Fibroblast of peridontal ligament (primary cell): ENCODE measurements at regions not wholly inside any gene's neighbourhood (a gene's known extent, or its start where the extent isn't known, plus 50 kb on each side); places are given as distances from the start of the nearest gene placed in this dataset.
"Not testable (repeated sequence)": the region's sequence is repeated elsewhere in the genome, so short reads cannot be mapped to it uniquely, and the experiment has no call there.

Experiments
- DNase-seq: peaks from one replicate; pipeline ENCODE4 v3.0.0-alpha.2; 2010; ENCODE audit errors: extremely low read depth

DNA sequence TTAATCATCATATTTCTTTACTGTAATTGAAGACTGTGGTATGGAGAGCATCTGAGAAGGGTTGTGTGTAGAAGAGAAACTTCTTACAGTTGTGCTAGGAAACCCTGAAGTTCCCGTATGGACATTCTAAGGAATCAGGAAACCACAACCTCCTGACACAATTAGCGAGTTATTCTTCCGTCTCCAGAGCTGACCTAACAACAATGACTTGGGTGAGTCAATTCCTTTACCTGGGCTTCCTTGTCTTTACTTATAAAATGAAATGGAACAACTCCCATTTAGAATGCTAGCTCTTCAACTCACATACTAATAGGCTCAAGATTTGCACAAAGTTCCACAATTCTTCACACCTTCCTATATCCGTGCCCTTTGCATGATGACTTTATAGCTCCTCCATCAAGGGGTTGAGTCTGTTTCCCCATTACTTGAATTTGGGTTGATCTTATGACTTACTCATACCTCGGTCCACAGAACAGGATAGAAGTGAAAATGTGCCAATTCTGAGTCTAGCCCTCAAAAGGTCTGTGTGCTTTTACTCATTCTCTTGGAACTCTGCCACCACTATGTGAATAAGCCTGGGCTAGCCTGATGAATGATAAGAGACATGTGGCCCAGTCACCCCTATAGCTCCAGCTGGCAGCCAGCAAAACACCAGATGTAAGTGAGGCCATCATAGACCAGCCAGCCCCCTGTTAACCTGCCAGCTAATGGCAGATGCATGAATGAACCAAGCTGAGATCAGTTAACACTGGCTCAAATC, 459.4 kb downstream of the ETNK1 start:
- peak; percentile 95 for DNase-seq

DNA sequence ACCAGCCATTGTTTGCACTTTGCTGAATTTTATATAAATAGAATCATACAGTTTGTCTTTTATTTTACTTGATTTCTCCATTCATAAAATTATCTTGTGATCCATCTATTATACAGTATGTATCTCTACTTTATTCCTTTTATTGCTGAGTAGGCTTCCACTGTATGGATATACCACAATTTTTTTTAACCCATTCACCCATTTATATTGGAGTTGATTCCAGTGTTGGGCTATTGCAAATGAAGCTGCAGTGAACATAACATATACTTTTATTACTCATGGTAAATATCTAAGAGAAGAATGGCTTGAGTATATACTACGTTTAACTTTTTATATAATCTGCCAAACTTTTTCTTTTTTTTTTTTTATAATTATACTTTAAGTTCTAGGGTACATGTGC, 463.6 kb downstream of the ETNK1 start:
- DNase-seq: no peak

DNA sequence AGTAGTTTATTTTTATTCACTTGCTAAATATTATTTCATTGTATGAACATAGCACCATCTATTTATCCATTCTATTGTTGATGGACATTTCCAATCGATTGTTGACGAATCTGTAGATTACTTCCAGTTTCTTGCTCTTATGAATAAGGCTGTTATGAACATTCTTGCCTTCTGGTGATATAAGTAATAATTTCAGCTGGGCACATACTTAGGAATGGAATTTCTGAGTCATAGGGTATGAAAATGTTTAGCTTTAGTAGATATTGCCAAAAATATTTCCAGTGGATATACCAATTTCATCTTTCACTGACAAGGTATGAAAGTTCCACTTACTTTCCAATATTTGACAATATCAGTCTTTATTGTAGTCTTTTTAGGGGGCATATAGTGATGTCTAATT, 468.5 kb downstream of the ETNK1 start:
- DNase-seq: peak; percentile 64

DNA sequence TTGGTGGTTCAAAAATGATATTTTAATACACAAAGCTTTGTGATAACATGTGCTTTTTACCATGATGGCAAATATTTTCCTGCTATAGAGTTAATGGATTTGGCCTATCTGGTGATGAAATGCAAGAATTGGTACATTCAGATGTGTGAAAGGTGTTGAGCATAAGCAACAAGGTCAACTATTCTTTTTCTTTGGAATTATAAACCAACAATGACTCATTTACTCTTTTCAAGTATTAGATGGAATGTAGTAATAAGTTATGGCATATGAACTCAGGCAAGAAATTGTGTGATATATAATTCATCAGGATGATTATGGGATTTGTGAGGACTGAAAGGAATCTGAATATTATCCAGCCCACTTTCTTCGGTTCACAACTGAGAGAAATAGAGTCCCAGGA, 471.4 kb downstream of the ETNK1 start:
- DNase-seq: no peak

DNA sequence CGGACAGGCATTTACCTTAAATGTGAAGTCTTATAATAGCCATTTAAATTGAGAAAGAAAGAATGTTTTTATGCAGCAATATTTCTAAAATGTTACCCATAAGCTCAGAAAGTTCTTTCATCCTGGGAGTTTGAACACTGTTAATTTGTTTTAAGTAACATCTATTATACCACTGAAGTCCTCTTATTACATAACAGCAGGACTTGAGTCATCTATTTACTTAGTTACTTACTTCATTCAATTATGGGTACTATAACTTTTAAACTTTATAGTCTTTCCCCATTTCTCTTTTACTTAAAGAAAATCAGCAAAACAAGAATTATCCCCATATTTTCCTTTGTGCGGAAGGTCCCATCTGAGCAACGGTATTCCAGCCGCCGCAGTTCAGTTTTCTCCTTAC, 473.1 kb downstream of the ETNK1 start:
- DNase-seq: peak; percentile 43

DNA sequence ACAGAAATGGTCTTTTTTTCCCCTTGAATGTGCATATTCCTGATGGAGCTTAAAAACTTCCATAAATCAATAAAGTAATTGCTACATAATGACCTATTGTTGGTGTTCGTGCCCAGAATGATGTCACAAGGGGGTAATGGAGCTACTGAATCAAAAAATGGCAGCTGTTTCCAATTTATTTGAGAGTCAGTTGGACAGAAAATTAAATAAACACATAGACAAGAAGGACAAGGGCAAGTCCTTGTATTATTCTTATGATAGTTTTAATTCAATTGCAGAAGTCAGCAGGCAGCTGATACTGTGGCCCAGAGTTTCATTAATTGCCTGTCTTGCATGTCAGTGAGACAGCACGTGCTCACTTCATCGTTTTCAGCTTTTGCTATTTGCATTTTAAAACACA, 473.5 kb downstream of the ETNK1 start:
- DNase-seq: peak; percentile 66

DNA sequence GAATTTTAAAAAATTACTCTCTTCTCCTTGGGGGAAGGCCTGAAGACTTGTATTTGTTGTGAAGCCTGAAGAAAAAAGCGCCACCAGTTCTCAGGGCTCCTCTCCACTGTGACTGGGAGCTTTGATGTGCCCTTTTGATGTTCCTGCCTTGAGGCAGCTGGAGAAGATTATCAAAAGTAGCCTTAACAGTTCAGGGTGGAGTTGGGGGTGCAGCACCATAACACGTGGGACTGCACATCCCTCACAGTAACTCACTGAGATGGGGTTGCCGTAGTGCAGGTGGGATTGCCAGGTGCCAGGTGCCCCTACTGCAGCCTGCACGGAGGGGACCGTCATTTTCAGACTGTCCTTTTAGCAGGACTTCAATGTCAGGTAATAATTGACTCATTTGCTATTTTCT, 474.1 kb downstream of the ETNK1 start:
- DNase-seq: no peak

DNA sequence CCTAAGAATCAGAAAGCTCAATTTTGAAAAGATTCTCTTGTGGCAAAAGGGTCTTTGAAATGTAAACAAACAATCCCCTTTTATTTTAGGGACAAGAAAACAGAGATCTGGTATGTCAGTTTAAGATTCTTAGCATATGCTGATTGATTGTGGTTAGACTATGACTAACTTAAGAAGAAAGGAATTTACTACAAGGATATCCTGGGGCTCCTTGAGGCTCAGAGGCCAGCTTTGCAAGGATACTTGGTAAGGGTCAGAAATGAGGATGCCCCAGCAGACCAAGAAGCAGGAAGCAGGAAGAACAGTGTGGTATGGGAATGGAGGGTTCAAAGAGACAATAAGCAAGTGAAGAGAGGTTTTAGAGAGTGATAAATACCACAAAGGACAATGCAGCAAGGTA, 474.6 kb downstream of the ETNK1 start:
- DNase-seq: peak; percentile 21

DNA sequence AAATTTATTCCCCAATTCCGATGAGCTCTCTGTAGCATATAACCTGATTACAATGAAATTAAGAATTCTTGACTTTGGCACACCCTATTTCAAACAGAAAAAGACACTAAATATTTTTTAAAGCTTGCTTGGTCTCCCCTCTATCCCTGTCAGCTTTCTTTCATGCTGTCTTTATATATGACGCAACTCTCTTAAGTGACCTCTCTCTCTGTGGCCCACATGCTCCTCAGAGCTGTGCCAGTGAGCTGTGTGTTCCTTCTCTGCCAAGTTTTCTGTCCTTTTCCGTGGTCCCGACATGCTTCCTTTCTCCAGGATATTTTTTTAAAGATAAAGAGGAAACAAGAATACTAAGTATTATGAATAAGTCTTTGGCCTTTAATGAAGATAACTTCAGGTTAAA, 484.0 kb downstream of the ETNK1 start:
- DNase-seq: no peak

DNA sequence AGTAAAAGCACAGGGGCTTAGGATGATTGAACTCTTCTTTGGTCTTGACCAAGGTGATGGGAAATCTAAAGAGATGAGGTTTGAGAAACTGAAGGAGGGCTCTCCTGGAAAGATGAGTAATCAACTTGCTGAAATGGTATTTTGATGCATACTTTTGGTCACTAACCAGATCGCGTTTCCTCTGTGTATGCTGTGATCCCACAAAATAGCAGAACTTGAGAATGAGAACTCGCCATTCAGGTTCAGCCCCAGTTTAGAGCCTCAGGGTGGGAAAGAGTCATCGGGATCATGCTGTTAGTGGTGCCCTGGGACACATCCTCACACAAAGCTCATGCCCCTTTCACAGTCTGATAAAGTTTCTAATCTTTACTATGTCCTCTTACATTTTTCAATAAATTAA, 488.8 kb downstream of the ETNK1 start:
- peak; percentile 12 for DNase-seq

DNA sequence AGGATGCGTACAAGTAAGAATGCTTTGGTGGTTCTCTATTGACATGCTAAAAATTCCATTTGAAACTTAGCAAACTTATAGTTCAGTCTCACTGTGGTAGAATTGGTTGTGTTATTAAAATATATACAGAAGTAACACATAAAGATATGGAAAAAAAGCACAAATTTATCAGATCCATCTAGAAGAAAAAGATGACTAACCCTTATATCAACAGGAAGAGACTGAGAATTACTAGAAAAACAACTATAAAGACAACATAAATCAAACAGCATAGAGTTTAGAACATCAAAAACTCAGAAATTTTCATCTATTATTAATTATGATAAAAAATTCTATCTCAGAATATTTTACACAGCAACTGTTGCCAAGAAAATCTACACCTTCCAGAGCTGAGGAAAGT, 491.0 kb downstream of the ETNK1 start:
- no peak for DNase-seq

DNA sequence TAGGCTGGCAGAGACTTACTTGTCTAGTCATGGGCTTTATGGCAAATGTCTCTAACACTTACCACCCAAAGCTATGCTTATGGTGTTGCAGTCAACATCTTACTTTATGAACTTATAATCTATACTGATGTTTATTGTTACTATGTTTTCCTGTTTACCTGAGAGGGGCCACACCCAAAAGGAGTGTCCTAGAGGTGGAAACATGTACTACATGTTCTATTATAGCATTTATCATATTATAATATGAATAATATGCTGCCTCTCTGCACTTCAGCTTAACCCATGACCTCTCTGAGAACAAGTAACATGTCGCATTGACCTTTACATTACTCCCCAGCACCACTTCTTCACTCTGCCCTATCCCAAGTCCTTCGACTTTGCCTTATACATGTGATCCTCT, 501.8 kb downstream of the ETNK1 start:
- DNase-seq: no peak

DNA sequence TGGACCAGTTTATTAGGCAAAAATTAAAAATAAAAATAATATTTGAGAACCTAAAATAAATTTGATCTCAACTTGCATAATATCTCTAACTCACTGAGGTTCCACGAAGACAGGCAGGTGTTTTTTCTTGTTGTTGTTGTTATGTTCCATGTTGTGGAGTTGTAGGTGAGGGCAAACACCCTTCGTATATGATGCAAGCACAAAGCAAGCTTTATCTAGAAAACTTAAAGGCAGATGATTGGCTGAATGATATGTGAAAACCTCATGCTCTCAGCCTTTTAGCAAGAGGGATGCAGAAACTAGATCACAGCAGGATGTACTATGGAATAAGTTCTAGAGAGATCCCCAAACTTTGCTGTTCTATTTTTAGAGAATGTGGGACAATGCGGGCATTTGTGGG, 502.7 kb downstream of the ETNK1 start:
- DNase-seq: no peak

DNA sequence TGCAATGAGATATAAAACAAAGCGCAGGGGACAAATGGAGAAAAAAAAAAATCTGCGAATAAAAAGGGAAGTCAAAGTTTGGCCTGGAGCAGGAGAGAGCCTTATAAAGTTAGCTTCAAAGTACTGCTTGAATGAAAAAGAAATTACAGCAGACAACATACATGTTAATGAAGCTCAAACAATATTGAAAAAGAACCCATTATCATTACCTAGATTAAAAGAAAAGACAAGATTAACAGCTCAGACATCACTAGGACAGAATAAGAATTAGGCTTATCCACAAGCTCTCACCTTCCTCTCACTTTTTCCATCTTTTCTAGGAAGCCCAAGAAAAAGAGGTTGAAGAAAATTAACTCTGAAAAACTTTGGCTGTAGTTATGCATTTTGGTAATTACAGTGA, 503.5 kb downstream of the ETNK1 start:
- no peak for DNase-seq

DNA sequence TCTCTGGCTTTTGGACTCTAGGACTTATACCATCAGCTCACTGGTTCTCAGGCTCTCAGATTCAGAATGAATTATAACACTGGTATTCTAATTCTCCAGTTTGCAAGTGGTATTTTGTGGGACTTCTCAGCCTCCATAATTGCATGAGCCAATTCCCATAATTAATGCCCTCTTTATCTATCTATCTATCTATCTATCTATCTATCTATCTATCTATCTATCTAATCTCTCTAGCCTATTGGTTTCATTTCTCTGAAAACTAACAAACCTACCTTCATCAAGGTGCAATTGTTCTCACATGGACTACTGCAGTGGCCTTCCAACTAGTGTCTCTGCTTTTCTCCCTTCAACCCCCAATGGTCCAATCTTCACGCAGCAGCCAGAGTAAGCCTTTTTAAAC, 507.4 kb downstream of the ETNK1 start:
- DNase-seq: no peak

DNA sequence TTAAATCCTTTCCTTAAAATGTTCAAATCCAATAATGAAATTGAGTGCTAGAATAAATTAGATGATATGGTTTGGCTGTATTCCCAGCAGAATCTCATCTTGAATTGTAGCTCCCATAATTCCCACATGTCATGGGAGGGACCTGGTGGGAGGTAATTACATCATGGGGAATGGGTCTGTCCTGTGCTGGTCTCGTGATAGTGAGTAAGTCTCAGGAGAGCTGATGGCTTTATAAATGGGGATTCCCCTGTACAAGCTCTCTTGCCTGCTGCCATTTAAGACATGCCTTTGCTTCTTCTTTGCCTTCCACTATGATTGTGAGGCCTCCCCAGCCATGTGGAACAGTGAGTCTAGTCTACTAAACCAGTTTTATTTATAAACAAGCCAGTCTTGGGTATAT, 508.5 kb downstream of the ETNK1 start:
- DNase-seq: no peak

DNA sequence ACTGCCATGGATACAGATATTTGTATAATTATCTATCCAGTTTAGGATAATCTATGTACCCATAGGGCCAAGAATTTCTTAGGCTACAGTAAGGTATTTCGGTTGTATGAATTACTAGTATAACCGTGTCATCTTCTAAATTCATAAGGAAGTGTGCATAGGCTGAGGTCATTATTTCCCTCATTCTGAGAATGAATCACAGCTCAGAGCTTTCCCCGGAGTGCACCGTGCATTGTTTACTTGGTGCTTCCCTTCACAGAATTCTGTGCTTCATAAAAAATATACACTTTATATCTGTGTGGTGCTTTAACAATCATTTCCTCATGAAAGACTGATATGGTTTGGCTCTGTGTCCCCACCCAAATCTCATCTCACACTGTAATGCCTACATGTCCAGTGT, 514.1 kb downstream of the ETNK1 start:
- DNase-seq: no peak

DNA sequence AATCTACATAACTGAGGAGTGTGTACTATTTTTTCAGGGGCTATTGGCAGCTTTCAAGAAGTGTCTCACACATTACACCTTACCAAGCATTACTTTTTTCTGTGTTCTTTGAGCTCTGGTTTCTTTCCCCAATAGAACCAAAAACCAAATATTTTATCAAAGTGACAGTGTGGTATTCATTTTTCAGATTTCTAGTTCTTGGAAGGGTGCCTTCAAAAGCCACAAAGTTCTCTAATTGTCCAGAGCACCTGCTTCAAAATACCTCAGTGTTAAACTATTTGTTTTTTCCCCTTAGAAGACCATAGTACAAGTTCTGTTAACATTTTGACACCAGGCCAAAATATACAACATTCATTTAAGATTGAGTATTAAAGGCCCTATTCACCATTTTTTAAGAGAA, 515.7 kb downstream of the ETNK1 start:
- DNase-seq: no peak

DNA sequence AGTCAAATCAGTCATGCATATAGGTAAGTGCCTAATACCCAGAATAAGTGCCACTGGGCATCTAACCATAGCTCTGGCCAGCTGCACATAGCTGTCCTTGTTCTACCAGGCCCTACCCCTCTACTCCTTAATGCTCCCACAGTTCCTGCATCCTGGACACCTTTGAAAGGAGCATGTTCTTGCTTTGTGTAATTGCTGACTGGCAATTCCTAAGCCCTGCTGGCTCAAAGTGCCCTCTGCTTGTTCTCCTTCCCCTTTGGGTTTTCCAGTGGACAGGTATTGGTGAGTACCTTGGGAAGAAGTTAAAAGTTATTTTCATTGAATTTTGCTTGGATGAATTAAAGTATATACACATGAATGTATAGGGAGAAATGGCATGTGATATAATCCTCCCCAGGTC, 516.4 kb downstream of the ETNK1 start:
- DNase-seq: no peak

DNA sequence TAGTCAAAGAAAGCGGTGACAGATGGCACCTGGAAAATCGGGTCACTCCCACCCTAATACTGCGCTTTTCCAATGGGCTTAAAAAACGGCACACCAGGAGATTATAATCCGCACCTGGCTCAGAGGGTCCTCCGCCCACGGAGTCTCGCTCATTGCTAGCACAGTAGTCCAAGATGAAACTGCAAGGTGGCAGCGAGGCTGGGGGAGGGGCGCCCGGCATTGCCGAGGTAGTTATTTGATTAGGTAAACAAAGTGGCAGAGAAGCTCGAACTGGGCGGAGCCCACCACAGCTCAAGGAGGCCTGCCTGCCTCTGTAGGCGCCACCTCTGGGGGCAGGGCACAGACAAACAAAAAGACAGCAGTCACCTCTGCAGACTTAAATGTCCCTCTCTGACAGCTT, 521.1 kb downstream of the ETNK1 start:
- DNase-seq: not testable (repeated sequence)

DNA sequence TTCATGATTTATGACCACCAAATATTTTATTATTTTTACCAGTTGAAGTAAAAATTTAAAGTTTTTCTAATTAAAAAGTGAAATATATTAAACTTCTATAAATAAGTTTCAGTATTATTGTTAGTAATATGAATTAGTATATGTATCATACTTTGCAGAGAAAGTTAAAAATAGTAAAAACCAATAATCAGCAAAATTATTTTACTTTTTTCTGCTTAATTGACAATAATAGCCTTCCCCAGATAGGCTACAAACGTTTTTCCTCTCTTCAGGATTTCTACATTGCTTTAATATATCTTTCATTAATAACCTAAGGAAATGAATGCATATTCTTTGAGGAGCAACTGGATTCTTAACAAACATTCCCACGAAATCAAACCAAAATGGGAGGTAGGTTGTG, 543.5 kb downstream of the ETNK1 start:
- no peak for DNase-seq

DNA sequence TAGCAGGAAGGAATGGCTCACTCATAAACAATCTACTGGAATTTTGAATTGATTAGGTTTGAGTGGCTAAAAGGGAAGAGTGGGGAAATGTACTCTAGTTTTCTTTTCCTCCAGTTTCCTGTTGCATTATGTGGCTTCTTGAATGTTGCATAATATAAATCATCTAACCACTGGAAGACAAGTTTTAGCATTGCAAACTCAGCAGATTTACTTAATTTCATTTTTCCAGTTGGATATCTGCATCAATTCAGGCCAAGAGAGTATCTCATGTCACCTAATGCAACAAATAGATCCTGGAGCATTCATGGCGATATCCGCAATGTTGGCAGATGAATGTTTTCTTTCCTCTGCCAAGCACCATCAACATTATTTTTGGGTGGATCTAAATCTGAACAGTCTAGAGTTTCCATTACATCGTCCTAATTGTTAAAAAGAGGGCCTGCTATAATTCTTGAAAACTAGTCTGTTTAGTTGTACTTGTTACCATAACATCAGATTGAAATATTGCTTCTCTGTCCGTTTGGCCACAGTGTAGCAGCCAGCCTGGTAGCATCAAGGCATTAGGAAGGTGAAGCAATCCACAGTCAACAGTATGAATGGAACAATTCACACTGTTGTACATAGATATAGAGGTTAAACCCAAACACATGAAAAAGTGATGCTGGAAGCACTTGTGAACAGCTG, 544.2 kb downstream of the ETNK1 start:
- peak; percentile 2 for DNase-seq

DNA sequence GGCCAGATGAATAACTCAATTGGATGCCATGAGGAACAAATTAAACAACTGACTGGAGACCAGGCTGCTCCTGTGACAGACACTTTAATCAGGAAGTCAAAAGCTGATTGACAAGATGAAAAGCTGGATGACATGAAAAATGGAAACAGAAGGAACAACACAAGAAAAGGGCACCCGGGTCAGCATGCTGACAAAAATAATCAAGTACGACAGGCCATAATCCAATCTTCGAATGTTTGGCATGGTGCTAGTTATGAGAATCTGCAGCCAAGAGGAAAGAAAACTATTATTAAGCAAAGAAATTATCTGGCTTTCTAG, 544.7 kb downstream of the ETNK1 start:
- DNase-seq: no peak

DNA sequence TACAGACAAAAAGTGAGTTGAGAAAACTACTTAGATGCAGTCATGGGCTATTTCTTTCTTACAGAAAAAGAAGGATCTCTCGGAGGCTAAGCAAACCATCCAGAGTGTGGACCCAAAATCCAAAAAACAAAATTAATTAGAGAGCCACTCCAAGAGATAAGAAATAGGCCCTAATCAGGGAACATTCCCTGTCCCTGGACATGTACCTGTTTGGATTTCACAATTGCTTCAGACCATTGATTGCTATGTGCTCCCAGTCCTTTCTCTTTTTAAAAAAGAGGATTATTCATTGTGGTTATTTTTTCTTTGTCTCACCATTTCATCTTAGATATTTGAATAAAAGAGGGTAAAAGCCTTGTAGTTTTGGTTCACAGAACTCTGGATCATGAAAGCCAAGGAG, 549.9 kb downstream of the ETNK1 start:
- DNase-seq: no peak
